NCI-H187 treated with DMSO at 0.1 percent for 48 hours (cell line): ENCODE measurements at regions not wholly inside any gene's neighbourhood (a gene's known extent, or its start where the extent isn't known, plus 50 kb on each side); places are given as distances from the start of the nearest gene placed in this dataset.

ENCODE experiments used
- DNase-seq: peaks from one replicate; lab custom pipeline; 2025; lab: John Stamatoyannopoulos, UW

DNA sequence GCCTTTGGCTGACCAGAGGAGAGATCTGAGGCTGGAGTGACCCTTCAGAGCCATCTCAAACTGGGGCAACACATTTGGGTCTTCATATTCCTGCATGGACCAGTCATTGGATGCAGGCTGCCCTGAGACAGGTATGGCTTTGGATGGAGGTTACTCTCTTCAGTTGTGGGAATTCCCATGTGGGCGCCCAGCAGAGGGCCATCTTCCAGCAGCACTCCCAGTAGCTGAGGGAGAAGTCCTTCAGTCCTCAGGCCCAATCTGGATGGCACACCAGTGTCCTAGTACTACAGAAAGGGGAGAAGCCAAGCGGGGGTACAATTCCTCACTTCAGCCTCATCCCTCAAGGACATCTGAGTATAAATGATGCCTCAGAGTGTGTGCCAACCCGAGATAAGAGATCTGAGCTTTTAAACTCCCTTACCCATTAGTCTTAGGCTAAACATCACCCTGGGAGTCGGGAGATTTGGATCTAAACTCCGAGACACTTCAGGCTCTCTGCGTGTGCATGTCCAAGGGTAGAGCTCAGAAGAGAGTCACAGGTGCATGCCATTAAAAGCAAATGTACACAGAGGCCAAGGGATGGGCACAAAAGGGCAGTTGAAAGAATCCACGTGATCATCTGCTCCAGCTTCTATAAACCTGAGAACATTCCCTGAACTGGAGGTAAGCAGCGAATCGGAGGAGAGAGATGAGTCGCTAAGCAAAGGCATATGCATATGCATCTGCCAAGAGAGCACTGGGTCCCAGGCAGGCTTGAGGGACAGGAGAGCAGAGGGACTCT, 204.6 kb downstream of the CD83 start:
- DNase-seq = no peak

DNA sequence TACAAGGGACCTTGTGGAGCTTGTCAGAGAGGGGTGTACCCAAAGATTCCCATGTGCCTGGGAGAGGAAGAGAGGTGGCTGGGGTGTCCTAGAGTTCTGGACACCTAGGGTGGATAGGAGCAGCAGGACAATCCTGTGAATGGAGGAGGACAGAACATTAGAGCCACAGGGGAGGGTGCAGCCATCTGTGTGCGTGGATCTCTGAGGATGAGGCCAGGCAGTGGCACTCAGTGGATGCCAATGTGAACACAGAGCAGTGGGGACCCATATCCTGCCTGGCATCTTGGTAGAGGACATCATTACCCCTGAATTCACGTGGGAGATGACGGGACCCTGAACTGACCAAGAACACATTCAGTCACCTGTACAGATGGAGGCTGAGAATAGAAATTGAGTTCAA, 205.3 kb downstream of the CD83 start:
- no peak for DNase-seq

DNA sequence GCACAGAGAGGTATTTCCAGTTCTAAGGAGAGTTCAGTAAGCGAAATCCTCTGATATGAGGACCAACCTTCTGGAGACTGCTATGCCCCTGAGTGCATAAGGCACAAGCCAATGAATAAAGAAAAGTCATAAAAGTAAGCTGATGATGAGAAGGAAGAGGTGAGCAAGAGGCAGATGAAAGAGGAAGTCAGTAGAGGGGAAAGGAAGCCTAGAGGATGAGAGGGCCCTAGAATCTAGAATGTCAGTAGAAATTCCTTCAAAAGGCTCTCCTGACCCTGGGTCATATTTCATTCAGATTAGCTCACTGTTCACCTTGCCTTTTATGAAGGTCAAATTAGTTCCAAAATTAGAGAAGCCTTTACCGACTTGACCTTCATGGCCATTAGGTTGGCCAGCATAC, 209.2 kb downstream of the CD83 start:
- DNase-seq = no peak

DNA sequence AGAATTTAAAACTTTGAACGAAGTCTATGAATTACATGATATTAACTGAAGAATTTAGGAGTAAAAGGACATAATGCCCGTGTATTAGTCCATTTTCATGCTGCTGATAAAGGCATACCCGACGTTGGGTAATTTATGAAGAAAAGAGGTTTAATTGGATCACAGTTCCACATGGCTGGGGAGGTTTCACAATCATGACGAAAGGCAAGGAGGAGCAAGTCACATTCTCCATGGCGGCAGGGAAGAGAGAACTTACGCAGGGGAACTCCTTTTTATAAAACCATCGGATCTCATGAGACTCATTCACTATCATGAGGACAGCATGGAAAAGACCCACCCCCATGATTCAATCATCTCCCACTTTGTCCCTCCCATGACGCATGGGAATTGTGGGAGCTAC, 210.6 kb downstream of the CD83 start:
- DNase-seq = no peak

DNA sequence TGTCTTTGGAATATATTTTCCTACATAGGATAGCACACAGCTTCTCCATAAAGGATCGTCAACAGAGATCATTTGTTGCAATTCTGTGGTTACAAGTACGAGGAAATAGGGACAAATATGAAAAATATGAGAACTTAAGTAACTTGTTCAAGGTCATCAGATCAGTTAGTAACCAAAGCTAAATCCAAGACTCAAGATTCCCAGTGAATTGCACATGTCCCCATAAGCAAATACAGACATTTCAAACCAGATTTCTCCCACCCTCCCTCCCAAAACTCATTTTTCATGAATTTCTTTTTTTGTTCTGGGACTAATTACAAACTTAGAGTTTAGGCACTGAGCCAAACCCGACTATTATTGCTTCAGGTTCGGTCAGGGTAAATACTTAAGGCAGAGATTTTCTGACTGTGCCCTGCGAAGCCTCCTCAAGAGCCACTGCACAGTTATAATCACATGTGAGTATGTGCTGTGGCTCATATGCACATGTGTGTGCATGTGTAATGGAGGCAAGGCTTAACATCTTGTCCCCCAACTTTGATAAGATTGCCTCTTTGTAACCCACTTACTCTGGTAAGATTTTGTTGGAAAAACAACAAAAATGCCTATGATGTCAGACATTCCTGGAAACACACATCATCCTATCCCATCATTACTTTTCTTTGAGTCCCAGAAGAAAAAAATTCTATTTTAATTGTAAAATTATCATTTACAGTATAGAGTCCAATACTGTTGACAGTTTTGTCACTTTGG, 216.2 kb downstream of the CD83 start:
- DNase-seq = no peak

DNA sequence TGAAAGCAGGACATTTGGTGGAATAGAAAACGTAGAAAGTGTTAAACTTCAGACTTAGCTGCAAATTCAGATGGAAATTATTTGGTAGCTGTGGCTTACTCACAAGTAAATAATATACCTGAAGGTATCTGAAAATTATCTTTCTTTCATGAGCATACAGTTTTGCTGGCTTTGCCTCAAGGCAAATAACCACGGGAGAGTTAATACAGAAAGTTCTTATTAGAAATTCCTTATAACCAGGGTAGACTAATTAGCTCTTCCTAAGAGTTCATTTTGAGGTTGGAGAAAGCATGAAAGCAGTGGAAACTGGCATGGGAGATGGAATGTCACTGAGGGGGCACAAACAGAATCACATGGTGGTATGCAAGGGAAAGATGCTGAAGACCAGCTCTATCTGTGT, 217.5 kb downstream of the CD83 start:
- DNase-seq = no peak

DNA sequence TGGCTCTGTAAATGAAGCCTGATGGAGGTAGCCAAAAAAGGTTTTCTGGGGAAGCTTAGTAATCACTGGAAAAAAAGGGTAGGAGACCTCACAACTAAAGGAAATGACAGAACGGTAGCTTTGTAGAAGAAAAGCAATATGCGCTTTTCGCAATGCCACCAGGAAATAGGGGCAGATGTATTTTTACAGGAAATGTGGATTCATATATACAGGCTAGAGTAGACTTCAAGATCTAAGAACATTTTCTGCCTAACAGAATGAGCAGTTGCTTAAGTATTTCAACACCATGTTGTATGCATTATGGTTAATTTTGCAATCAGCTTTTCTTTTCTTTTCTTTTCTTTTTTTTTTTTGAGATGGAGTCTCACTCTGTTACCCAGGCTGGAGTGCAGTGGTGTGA, 219.6 kb downstream of the CD83 start:
- DNase-seq = no peak

DNA sequence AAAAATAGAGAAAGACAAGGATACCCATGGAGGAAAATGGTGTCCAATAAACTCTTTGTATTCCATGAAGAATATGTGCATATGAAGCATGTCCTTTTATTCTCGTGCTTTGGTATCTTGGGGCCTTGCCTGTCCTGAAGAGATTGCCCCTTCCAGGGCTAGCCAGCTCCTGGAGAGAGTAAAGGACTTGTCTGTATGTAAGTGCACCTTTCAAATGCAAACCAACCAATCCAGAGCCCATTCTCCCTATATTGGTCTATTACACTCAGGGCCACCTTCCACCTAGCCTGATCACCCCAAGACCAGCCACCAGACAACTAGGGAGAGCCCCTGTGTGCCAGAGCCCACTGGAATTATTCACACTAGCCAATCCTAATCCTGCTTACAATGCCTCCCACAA, 221.6 kb downstream of the CD83 start:
- DNase-seq = no peak

DNA sequence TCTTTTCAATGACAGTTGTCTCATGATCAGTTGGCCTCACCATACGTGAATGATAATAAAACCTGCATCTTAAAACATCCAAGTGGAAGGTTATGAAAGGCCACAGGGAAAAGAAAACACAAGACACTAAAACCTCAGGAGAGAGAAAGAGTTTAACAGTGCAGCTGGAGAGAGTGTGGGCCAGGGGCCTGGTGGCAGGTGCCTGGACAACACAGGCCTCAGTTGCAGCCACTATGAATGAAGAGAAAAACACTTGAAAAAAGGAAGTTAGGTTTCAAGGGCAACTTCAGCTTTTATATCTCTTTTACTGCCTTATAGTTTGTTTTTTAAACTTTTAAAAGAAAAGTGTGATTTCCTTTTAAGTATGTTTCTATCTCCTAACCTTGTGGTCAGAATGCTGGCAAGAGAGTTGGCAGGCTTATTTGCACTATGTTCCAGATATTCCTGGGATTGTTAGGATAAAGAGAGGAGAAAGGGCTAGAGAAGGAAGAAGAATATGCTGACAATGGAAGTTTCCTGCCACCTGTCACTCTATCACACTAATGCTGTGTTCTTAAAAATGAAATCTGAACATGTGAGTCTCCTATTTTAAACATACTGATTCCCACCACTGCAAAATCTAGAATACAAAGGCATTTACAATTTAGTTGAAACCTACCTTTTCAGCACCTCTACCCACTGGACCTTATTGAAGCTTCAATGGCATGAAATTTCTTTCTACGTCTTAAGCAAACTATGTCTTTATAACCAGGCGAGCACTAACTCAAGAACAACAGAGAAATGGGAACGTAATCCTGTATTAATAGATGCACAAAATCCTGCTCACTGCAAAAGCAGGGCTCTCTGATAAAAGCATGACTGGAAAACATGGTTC, 222.4 kb downstream of the CD83 start:
- DNase-seq = no peak

DNA sequence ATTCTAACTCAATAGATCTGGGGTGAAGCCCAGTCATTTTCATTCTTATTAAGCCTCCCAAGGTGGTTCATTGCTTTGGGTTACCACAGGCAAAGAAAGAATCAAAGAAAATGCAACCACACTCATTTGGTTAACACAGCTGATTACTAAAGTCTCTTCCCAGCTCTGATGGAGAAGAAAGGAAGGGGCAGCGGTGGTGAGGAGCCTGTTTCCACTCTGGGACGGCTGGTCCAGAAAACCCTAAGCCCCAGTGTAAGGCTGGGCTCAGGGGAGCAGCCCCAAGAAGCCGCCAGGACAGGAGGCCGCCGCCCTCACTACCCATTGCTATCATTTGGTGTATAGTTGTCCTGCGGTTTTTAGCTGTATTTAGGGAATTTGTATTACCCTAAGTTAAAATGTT, 226.9 kb downstream of the CD83 start:
- no peak for DNase-seq

DNA sequence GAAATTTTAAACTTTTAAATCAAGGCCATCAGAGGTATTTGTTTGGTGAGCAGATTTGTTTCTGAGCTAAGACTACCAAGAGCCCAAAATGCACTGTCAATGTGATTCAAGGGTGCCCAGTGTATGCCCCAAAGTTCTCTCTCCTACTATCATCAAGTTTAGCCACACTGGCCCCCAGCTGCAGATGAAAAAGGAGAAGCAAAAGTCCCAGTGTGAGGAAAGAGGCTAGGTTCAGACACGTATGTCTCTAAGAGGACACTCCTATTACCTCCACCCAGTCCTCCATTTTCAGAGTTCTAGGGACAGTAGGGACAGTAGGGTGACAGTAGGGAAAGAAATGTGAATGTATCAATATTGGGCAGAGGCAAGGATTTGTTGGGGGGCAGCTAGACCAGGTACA, 230.8 kb downstream of the CD83 start:
- no peak for DNase-seq

DNA sequence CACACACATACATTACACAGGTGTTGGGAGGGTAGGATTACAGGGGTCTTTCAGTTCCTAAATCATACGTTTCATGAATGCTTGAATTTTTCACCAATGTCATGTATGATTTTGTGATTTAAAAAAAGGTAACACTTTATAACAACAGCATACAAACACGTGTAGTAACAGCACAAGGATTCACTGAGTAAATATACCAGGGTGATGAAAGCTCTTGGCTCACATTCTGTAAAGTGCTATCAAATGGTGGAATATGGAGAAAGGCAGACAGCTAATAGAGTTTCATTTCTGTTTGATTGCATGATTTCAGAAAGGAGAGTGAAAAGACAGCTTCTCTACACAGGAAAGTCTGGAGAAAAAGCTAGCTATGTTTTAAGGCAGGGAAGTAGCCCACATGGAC, 231.9 kb downstream of the CD83 start:
- DNase-seq = no peak

DNA sequence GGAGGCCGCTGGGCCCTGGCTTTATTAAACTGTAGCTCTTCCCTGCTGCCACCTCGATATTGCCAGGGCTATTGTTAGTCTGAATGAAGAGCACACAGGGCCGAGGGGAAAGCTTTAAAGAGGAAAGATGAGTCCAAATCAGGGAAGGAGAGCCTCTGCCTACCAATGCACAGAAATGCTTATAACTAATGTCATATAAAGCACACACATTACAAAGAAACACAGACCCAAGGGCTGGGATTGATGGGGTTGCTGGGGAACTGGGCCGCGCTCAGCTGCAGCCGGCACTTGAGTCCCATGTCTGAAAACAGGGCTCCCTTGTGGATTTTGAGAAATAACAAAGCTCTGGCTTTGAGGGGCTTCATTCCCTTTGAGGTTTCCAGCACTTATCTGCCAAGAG, 232.6 kb downstream of the CD83 start:
- no peak for DNase-seq

DNA sequence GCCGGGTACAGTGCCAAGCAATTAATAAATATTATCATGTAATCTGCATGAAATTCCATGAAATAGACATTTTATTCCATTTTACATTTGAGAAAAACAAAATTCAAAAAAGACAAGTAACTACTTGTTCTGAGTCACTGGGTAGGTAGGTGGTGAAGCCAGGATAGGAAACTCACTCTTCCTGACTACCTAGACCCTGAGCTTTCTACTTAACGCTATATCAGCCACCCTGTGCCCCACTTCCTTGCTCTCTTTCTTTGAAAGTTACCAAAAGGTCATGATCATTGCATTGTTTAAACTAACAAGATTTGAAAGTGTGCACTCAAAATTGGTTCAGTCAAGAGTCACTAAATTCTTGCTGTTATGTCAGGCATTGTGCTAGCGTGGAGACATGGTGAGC, 235.7 kb downstream of the CD83 start:
- DNase-seq = no peak

DNA sequence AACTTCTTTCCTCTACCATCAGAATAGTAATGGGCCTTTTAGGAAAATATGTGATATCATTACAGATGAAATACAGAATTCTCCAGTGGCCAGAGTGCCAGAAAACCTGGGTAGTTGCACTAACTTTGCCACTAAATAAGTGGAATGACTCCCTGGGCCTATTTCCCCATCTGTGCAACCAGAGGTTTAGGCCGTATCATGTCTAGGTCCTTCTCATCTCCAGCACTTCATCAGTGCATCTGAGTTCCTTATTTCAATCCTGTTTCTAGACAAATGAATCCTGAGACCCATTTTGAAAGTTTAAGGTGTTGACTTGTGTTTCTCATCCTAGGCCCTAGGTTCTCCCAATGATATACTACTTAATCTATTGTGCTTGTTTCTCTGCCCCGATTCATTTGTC, 236.2 kb downstream of the CD83 start:
- DNase-seq = no peak

DNA sequence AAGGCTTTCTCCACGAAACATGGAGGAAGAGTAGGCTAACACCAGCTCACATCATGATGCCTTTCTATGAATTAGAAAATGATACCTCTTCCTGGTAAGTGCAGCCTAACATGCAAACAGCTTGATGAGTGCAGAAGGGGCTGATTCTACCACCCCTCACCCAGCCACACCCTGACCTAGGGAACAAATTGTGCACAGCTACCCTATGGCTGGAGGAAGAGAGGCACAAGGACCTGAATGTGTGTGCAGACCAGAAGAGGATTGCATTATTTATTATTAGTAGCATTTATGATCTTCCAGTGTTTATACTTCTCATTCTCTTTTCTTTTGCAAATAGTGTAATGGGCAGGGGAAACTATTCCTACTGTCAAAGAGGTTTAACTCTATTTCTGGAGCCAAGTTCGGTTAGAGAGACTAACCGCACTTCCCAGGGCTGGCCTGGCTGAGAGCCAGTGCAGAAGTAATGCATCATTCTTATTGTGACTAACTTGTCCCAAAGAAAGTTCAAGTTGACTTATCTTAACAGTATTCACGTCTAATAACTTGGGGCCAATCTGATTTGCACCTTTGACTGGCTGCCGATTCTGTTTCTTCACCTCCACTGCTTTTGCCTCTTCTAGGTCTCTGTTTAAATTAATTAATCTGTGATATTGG, 237.5 kb downstream of the CD83 start:
- DNase-seq = no peak

DNA sequence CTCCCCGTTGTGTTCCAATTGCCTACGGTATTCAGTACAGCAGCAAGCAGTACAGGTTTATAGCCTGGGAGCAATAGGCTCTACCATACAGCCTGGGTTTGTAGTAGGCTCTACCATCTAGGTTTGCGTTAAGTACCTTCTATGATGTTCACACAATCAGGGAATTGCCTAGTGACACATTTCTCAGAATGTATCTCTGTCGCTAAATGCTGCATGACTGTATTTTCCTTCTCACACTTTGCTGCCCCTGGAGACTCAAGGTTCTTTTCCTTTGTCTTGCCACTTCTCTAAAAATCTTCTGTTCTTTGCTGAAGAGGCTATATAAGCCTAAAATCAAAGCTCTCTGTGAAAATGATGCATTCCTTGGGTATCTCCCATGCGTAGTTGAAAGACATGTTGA, 241.9 kb downstream of the CD83 start:
- DNase-seq = no peak

DNA sequence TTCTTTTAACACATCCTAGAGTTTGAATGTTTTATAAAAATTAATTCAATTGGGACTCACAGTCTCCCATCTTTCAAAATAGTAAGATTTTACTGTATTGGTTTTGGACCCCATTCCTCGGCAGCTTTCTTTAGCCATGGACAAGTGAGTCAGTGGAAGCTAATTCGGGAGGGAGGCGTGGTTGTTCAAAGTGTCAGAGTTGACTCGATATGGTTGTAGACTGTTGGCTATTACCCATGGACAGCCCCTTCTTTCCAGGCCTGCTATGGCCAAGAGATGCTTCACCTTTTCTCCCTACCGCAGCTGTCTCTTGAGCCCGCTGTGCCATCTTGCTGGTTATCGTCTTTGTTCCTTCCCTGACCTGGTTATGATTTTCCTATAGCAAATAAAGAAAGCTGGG, 243.0 kb downstream of the CD83 start:
- no peak for DNase-seq

DNA sequence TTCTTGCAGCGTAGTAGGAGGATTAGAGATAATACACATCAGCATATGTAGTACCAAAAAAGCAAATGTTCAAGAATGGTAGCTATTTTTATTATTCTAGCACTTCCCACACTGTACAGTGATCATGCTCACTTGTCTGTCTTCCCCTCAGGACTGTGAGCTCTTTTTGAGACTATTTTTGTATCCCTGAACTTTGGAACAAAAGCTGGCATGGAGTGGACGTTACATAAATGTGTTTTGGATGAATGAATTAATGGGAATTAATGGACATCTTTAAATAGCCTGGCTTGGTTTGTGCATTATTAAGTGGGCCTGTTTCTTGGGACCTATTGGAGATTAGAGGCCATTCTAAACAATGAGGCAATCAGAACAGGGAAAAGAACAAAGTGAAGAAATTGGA, 243.7 kb downstream of the CD83 start:
- DNase-seq = no peak

DNA sequence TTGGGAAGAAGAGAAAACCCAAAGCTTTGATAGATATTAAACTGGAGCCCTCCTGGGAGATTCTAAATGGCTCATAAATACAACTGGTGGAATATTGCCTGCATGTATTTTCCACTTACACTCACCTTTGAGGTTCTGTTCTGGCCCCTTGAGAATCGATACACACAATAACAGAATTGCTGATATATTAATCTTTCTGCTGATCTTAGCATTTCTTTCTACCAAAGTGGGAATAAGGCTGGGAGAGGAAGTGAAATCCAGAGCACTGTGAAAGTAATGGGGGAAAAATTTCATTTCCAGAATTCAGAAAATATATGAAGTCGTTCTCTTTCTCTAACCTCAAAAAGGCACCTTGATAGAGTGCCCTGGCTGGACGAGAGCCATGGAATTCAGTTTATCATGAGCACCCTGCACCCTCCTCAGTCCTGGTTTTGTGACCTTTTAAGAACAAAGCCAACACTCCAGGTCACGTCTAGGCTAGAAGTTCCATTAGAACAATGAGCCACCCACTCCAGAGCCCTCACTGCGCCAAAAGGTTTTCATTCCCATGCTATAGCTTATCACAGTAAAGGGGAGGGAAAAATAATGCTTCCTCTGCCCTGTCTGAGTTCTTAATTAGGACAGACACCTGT, 244.5 kb downstream of the CD83 start:
- no peak for DNase-seq

DNA sequence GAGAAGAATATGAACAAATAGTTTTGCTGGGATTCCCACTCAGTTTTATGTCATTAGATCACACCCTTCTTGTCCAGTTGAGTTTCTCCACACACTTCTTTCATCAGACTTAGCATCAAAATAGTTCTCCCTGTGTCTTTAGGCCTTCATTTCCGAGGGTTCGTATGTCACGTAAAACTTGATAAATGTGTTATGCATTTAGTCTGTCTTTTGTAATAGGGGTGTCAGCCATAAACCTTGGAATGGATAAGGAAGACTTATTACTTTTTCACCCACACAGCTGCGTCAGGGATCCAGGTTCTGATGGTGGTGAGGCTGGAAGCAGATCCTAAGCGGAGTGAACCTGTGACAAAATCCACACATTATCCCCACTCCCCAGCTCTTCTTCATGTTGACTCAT, 246.8 kb downstream of the CD83 start:
- DNase-seq = no peak

DNA sequence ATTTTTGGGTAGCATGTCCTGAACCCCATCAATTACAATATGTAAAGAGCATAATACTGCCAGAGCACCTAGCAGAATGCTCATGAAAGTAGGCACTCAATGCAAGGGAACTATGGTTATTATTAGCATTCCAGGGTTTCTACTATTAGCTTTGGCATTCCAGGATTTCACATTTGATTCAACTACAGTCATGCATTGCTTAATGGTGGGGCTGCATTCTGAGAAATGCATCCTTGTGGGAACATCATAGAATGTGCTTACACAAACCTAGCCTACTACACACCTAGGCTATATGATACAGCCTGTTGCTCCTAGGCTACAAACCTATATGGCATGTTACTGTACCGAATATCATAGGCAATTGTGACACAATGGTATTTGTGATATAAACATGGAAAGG, 247.8 kb downstream of the CD83 start:
- DNase-seq = no peak
